Lower lobe of right lung (tissue), 2 donors: ENCODE measurements at regions not wholly inside any gene's neighbourhood (a gene's known extent, or its start where the extent isn't known, plus 50 kb on each side); places are given as distances from the start of the nearest gene placed in this dataset.

Experiments used
- ATAC-seq, 2 donors: fragments of 200-7000 bp; cut with Tn5 transposase; one replicate each; pipeline ENCODE4 v1.9.1; 2020 to 2022; ENCODE audit warnings: mild to moderate bottlenecking in 2 of 2, moderate library complexity in 2 of 2
- DNase-seq: peaks from one replicate; pipeline ENCODE4 v3.0.0-alpha.2; 2020
- H3K27ac ChIP-seq: fragments of 200-600 bp; one replicate; pipeline ENCODE4 v1.8.0; 2022
- H3K27me3 ChIP-seq: fragments of 200-600 bp; one replicate; pipeline ENCODE4 v1.8.0; 2022; ENCODE audit warnings: low read depth
- H3K36me3 ChIP-seq: fragments of 200-600 bp; one replicate; pipeline ENCODE4 v1.8.0; 2022; ENCODE audit warnings: mild to moderate bottlenecking
- H3K4me1 ChIP-seq: fragments of 200-600 bp; one replicate; pipeline ENCODE4 v1.8.0; 2022
- H3K4me3 ChIP-seq: fragments of 200-600 bp; one replicate; pipeline ENCODE4 v1.8.0; 2022; ENCODE audit warnings: mild to moderate bottlenecking
- H3K9me3 ChIP-seq: fragments of 200-600 bp; one replicate; pipeline ENCODE4 v1.8.0; 2022
- CTCF ChIP-seq: fragments of 200-600 bp; IDR thresholded peaks from one replicate; pipeline ENCODE4 v1.8.0; 2022; ENCODE audit warnings: antibody characterized with exemption, mild to moderate bottlenecking
- intact Hi-C: fragments of 100-400 bp; cut with DNase I; formaldehyde crosslinking; loops from one replicate; pipeline ENCODE4 v1.11.0; 2022
- donor health status: DM: no; HTN: yes; CAD: no; lungs with severe emphysema.

- intact Hi-C loops: no loop called here
These were observed 341.0 kb upstream of the EEF2KMT start for GRCh38 chr16:5438591-5438990.

GRCh38 chr16:5433587-5433986 lies 336.0 kb upstream of the EEF2KMT start:
- ATAC-seq (no peak), DNase-seq (no peak)
- H3K27me3 ChIP-seq: no peaks in the 10 kb centered on the region
- no peak overlapping the region for H3K27ac ChIP-seq
- H3K4me1 ChIP-seq: no peaks in the 10 kb centered on the region
- intact Hi-C loops: no loop called here
- no peak for TF ChIP-seq CTCF
- no peaks in the 10 kb centered on the region for H3K9me3 ChIP-seq
- H3K36me3 ChIP-seq: no peaks in the 10 kb centered on the region
- H3K4me3 ChIP-seq: no peak overlapping the region

More at GRCh38 chr16:5438591-5438990, 341.0 kb upstream of the EEF2KMT start:
- no peak for TF ChIP-seq CTCF
- DNase-seq (no peak), ATAC-seq (no peak)
- H3K27ac ChIP-seq: no peak overlapping the region
- H3K27me3 ChIP-seq: no peaks in the 10 kb centered on the region
- no peak overlapping the region for H3K4me3 ChIP-seq
- H3K36me3 ChIP-seq: no peaks in the 10 kb centered on the region
- H3K4me1 ChIP-seq: no peaks in the 10 kb centered on the region
- no peaks in the 10 kb centered on the region for H3K9me3 ChIP-seq

- no peak overlapping the region for H3K4me3 ChIP-seq
- H3K36me3 ChIP-seq: no peaks in the 10 kb centered on the region
- ATAC-seq: no peak
- DNase-seq: no peak
- no peaks in the 10 kb centered on the region for H3K4me1 ChIP-seq
- H3K27ac ChIP-seq: no peak overlapping the region
- H3K9me3 ChIP-seq: no peaks in the 10 kb centered on the region
- H3K27me3 ChIP-seq: no peaks in the 10 kb centered on the region
- TF ChIP-seq CTCF: no peak
- intact Hi-C loops: no loop called here
These were observed 334.6 kb upstream of the EEF2KMT start for GRCh38 chr16:5432166-5432565.

- no peaks in the 10 kb centered on the region for H3K9me3 ChIP-seq
- TF ChIP-seq CTCF: no peak
- no peak overlapping the region for H3K4me3 ChIP-seq
- H3K27ac ChIP-seq: no peak overlapping the region
- ATAC-seq (no peak), DNase-seq (no peak)
- no peaks in the 10 kb centered on the region for H3K27me3 ChIP-seq
- H3K36me3 ChIP-seq: no peaks in the 10 kb centered on the region
- H3K4me1 ChIP-seq: no peaks in the 10 kb centered on the region
- intact Hi-C loops: no loop called here
These were observed 333.0 kb upstream of the EEF2KMT start for GRCh38 chr16:5430598-5430997.

GRCh38 chr16:5428932-5429331 lies 331.3 kb upstream of the EEF2KMT start:
- Histone ChIP-seq H3K36me3 (no peaks in the 10 kb centered on the region), H3K27ac (no peak overlapping the region), H3K9me3 (no peaks in the 10 kb centered on the region), H3K27me3 (no peaks in the 10 kb centered on the region), H3K4me1 (no peaks in the 10 kb centered on the region), H3K4me3 (no peak overlapping the region)
- no peak for DNase-seq
- ATAC-seq: no peak
- TF ChIP-seq CTCF: no peak
- intact Hi-C loops: no loop called here

- intact Hi-C loops: no loop called here
- Histone ChIP-seq H3K9me3 (no peaks in the 10 kb centered on the region), H3K27ac (no peak overlapping the region), H3K27me3 (no peaks in the 10 kb centered on the region), H3K4me1 (no peaks in the 10 kb centered on the region), H3K4me3 (no peak overlapping the region), H3K36me3 (no peaks in the 10 kb centered on the region)
- TF ChIP-seq CTCF: no peak
- DNase-seq (no peak), ATAC-seq (no peak)
These were observed 330.0 kb upstream of the EEF2KMT start for GRCh38 chr16:5427571-5427970.
